Occipital lobe (tissue), 1 donor: ENCODE measurements at regions not wholly inside any gene's neighbourhood (a gene's known extent, or its start where the extent isn't known, plus 50 kb on each side); places are given as distances from the start of the nearest gene placed in this dataset.

ENCODE experiments used
- DNase-seq: peaks from one replicate; lab custom pipeline; 2025; lab: John Stamatoyannopoulos, UW

DNA sequence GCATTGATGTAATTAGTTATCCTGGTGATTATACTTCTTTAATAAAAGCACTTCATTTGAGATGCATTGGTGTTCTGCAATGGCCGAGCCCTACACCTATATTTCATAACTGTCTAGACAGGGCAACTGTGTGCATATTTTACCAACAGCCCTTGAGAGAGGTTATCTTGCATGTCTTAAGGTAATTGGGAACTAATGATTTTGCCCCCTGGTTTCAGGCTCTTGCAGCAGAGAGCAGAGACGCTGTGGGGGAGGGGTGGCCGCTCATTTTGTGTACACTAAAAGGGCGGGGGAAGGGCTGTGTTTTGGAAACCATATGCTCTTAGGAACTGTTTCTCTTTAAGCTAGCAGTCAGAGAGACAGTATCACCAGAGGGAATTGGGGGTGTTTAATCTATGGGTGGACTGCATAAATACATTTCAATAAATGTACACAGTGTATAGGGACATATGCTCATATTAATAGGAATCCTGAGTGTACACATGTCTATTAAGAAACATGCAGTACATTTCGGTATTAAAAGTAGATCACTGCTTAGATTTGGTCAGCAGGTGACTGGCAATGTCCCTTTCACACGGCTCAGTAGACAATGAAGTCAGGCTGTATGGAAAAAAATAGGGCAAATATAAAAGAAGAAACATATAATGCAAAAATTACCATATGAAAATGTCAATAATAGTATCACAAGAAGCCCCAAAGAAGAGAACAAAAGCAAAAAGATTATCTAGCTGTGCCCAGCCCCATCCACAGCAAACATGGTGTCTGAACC, 402.9 kb upstream of the CITED2 start:
- no peak for DNase-seq

- DNase-seq: no peak
These were observed 401.6 kb upstream of the CITED2 start for GRCh38 chr6:139776041-139776440.

DNA sequence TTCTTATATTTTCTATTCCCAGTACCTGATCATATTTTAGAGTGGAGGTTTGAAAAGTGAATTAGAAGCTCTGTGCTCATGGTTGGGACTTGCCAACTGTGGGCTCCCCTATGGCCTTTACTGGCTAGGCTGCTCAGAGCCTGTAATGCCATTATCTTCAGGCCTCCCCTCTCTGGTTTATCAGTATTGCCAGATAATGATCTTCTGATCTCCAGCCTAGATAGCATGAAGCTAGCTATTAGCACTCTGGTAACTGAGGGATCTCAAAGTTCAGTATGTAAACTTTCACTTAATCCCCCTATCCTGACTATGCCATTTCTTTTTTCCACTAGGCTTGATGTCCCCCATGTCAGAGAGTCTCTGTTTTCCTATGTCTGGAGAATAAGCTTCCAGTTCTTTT, 393.7 kb upstream of the CITED2 start:
- DNase-seq: no peak

DNA sequence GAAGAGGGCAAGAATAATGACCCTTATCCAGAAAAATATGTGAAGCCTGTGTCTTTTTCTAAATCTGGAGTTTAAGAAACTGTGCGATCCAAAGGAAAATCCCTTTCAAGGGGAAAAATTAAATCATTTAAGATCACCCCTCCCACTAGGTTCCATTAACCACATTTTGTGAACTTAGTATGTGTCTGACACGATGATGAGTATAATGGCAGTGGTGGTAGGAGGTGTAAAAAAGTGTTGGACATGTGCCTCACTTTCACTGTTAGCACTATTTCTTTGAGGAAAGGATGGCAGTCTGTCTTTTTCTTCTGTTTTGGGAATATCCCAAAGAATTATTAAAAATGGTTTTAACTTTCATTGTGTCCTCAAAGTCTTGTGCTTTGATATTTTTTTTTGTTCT, 392.3 kb upstream of the CITED2 start:
- no peak for DNase-seq

- no peak for DNase-seq
These were observed 391.4 kb upstream of the CITED2 start for GRCh38 chr6:139765825-139766285.

- no peak for DNase-seq
These were observed 390.1 kb upstream of the CITED2 start for GRCh38 chr6:139764498-139764986.

DNA sequence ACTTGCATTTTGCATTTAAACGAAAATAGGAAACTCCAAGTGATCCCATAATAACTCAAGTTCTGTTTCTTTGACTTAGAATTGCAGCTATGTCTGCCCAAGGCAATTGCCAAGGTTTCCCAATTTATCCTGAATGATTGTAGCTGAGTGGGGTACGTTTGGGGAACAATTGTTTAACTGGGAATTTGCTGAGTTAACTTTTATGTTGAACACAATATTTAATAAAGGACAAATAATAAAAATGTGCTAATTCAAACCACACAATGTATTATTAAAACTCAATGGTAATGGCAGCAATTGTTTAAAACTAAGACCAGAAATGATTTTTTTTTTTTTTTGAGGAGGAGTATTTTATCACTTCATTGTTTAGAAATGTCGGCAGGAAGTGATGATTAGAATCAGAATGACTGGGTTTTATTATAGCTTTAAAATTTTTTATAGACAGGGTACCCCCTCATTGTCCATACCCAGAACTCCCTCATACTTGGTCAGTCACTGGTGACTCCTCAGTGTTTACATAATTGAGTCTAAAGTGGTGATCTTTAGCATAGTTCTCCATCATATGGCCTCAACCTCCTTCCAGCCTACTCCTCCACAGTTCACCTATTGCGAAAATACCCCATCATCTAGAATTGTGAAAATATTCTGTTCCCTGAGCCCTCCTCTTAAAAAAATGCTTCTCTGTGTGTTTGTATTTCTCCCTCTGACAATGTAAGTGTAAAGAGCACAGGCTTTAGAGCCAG, 389.2 kb upstream of the CITED2 start:
- DNase-seq: no peak

GRCh38 chr6:139762587-139763031, 388.2 kb upstream of the CITED2 start:
- no peak for DNase-seq

GRCh38 chr6:139760128-139760527, 385.7 kb upstream of the CITED2 start:
- no peak for DNase-seq

GRCh38 chr6:139759086-139759485, 384.6 kb upstream of the CITED2 start:
- no peak for DNase-seq

DNA sequence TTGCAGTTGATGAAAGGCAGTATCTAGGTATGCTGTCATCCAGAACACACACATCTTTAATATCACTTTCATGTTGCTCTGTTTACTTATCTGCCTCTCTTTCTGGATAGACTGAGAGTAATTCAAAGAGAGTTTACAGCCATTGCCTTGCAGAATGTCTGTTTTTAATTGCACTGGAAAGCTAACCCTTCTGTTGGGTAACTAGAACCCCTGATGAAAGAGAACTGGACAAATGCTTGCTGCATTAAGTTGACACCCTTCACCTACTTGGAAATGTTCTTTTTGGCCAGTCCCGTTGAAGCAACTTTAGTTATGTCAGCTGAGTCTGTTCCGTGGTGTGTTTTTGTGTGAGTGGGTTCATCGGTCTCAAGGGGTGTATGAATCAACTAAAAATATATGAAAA, 383.8 kb upstream of the CITED2 start:
- DNase-seq: no peak

GRCh38 chr6:139757784-139758183, 383.3 kb upstream of the CITED2 start:
- no peak for DNase-seq

- DNase-seq: no peak
These were observed 381.9 kb upstream of the CITED2 start for GRCh38 chr6:139756381-139756780.

DNA sequence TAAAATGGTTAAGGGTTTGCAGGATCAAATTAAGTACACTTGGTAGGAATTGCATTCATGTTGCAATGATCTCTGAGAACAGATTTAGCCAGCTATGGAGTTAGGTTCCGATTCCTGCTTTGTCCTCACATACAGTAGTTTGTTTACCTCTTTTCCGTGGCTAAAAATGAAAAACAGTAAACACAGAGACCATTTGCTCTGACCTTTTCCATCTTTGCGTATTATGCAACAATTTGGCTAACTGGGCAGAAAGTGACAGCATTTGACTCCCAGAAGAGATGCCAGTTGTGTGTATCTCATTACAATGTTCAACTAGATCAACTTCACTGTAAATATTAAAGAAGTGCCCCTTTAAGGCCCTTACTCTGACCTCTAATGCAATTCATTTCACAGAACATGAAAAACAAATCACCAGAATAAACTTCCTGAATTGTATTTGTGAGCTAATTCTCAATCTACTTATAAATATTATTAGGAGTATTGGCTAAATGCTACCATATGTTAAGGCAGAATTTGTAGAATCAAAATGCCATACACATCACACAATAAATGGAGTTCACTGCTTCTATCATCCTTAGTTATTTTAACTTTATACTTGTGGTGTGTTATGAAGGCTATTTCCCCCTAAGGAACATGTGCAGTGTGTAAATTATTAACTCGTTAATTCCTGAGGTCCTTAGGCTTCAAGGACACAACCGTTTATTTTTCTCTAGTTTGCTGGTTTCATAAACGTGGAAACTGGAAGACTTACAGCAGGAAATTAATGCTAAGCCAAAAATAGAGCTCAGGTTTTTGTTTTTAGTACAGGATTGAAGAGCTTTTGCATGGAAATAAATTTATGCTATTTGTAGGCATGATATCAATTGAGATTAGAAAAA, 380.7 kb upstream of the CITED2 start:
- DNase-seq: no peak

GRCh38 chr6:139753198-139753861, 378.9 kb upstream of the CITED2 start:
- DNase-seq: no peak

DNA sequence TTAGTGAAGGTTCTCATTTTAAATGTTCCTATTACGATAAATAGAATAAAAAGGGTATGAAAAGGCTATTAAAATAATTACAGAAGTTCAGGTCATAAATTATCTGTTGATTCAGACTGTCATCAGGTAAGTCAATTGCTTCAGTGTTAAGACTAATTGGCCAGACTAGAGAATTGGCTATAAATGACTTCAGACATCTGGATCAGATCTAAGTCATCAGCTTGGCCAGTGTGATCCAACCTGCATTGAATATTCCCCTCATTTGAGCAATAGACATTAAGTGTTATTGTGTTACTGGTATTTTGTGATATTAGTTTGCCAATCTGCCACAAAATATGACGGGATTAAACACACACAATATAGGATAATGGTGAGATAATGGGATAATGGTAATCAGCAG, 377.6 kb upstream of the CITED2 start:
- DNase-seq: no peak

GRCh38 chr6:139751179-139751578, 376.7 kb upstream of the CITED2 start:
- no peak for DNase-seq

DNA sequence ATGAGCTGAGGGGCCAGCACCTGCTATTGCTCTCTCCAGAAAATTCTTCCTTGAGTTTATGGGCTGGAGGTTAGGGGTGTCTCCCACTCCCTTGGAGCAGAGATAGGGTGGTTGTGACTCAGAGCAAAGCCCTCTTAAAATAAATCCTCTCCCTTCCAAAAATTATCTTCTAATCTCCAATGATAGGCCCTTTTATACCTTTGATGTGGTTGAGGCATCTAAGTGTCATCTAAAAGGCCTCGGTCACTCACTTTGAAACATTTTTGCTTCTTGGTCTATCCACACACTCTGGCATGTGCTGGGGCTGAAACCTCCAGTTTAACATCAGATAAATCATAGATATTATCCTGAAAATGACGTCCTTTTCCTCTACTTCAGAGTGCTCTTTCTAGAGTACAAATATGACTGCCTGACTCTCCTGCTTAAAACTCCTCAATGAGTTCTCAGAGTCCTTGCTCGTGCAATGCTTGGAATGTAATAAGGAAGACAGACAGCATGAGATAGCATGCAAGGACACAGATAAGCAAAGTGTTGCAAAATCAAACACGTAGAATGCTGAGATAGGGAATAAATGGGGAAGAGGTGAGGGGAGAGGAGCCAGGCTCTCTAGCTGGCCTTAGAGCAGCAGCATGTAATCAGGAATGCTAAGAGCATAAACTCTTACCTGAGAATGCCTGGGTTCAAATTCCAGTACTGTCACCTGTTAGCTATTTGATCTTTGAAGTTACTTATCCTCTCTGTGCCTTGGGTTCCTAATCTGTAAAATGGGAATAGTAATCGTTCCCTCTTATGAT, 374.1 kb upstream of the CITED2 start:
- DNase-seq: no peak

DNA sequence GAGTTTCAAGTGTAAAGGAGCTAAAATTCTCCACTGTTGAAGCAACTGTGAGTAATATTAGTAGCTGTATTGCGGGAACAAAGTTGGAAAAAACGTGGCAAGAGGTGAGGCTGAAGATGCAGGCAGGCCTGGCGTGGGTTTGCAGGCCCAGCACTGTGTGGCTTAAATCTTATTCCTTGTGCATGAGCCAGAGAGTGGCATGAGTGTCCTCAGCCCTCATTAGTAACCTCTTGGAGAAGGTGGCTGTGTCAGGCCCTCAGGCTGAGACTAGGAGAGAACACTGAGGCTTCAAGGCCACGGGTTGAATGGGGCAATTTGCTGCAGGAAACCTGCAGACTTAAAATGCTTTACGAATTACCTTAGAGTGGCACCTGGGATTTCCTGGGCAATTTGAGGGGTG, 372.7 kb upstream of the CITED2 start:
- DNase-seq: no peak

GRCh38 chr6:139744891-139745290, 370.4 kb upstream of the CITED2 start:
- DNase-seq: no peak
